ENCODE measurements at regions not wholly inside any gene's neighbourhood (a gene's known extent, or its start where the extent isn't known, plus 50 kb on each side); places are given as distances from the start of the nearest gene placed in this dataset.

GRCh38 chr18:49704334-49704733 lies 109.0 kb downstream of the ACAA2 start:
- H3K9me3 Mint-ChIP-seq = no peaks in the 10 kb centered on the region

GRCh38 chr18:49701190-49701589 lies 112.1 kb downstream of the ACAA2 start:
- DNase-seq = no peak
- Mint-ChIP-seq H3K4me1 (no peaks in the 10 kb centered on the region), H3K4me3 (no peak overlapping the region), H3K36me3 (ENCODE audit: low read depth) (no peaks in the 10 kb centered on the region), H3K27ac (no peak overlapping the region), H3K27me3 (peaks cover 15% of the 10 kb centered on the region), H3K9me3 (no peaks in the 10 kb centered on the region)
- ATAC-seq (ENCODE audit: low read depth) = no peak
- ChIA-PET CTCF (no interaction called here), POLR2A (no interaction called here)
- intact Hi-C loops (cut with micrococcal nuclease) = no loop called here
- no peak for TF ChIP-seq CTCF (IDR thresholded peaks at IDR 0.05)

More at GRCh38 chr18:49704334-49704733, 109.0 kb downstream of the ACAA2 start:
- intact Hi-C loops (cut with micrococcal nuclease) = no loop called here
- ATAC-seq (ENCODE audit: low read depth) = no peak
- ChIA-PET POLR2A (no interaction called here), CTCF (no interaction called here)
- no peak overlapping the region for H3K4me3 Mint-ChIP-seq
- H3K4me1 Mint-ChIP-seq = no peaks in the 10 kb centered on the region
- H3K36me3 Mint-ChIP-seq (ENCODE audit: low read depth) = no peaks in the 10 kb centered on the region
- DNase-seq = no peak
- TF ChIP-seq CTCF (IDR thresholded peaks at IDR 0.05) = no peak
- H3K27me3 Mint-ChIP-seq = peaks cover 3% of the 10 kb centered on the region
- no peak overlapping the region for H3K27ac Mint-ChIP-seq

GRCh38 chr18:49699303-49699702 lies 114.0 kb downstream of the ACAA2 start:
- no peak for ATAC-seq (ENCODE audit: low read depth)
- intact Hi-C loops (cut with micrococcal nuclease) = no loop called here
- no peaks in the 10 kb centered on the region for H3K4me1 Mint-ChIP-seq
- ChIA-PET CTCF (no interaction called here), POLR2A (no interaction called here)
- TF ChIP-seq CTCF (IDR thresholded peaks at IDR 0.05) = no peak
- H3K36me3 Mint-ChIP-seq (ENCODE audit: low read depth) = no peaks in the 10 kb centered on the region
- peaks cover 15% of the 10 kb centered on the region for H3K27me3 Mint-ChIP-seq
- H3K9me3 Mint-ChIP-seq = no peaks in the 10 kb centered on the region
- H3K4me3 Mint-ChIP-seq = no peak overlapping the region
- DNase-seq = no peak
- no peak overlapping the region for H3K27ac Mint-ChIP-seq

- TF ChIP-seq CTCF (IDR thresholded peaks at IDR 0.05) = no peak
- POLR2A ChIA-PET = no interaction called here
- intact Hi-C loops (cut with micrococcal nuclease) = no loop called here
- ATAC-seq (ENCODE audit: low read depth) = no peak
- H3K4me3 Mint-ChIP-seq = no peak overlapping the region
- no peak overlapping the region for H3K27ac Mint-ChIP-seq
- peaks cover 15% of the 10 kb centered on the region for H3K27me3 Mint-ChIP-seq
- CTCF ChIA-PET = no interaction called here
- no peaks in the 10 kb centered on the region for H3K4me1 Mint-ChIP-seq
- no peaks in the 10 kb centered on the region for H3K36me3 Mint-ChIP-seq (ENCODE audit: low read depth)
- no peaks in the 10 kb centered on the region for H3K9me3 Mint-ChIP-seq
- no peak for DNase-seq
Measured at GRCh38 chr18:49698525-49699025, 114.8 kb downstream of the ACAA2 start.

- ATAC-seq (ENCODE audit: low read depth) (no peak), DNase-seq (no peak)
- no peaks in the 10 kb centered on the region for H3K9me3 Mint-ChIP-seq
- TF ChIP-seq CTCF (IDR thresholded peaks at IDR 0.05) = no peak
- no peaks in the 10 kb centered on the region for H3K36me3 Mint-ChIP-seq (ENCODE audit: low read depth)
- intact Hi-C loops (cut with micrococcal nuclease) = no loop called here
- H3K27ac Mint-ChIP-seq = no peak overlapping the region
- ChIA-PET POLR2A (no interaction called here), CTCF (no interaction called here)
- H3K4me3 Mint-ChIP-seq = no peak overlapping the region
- peaks cover 15% of the 10 kb centered on the region for H3K27me3 Mint-ChIP-seq
- H3K4me1 Mint-ChIP-seq = no peaks in the 10 kb centered on the region
Measured at GRCh38 chr18:49697757-49698524, 115.4 kb downstream of the ACAA2 start.
